Ishikawa (cell line): ENCODE measurements at regions not wholly inside any gene's neighbourhood (a gene's known extent, or its start where the extent isn't known, plus 50 kb on each side); places are given as distances from the start of the nearest gene placed in this dataset.
A peak's percentile ranks its signal among the peaks of the same experiment; 100 is the strongest.

Experiments used
- CEBPB ChIP-seq: IDR thresholded peaks from 2 replicates; pipeline ENCODE4 v1.6.1; 2012
- CREB1 ChIP-seq: IDR thresholded peaks from 2 replicates; pipeline ENCODE4 v1.6.1; 2012; ENCODE audit warnings: low read depth
- EGR1 ChIP-seq: IDR thresholded peaks from 2 replicates; pipeline ENCODE4 v1.6.1; 2012
- EP300 ChIP-seq: IDR thresholded peaks from 2 replicates; pipeline ENCODE4 v1.6.1; 2012; ENCODE audit warnings: borderline replicate concordance
- FOXM1 ChIP-seq: IDR thresholded peaks from 2 replicates; pipeline ENCODE4 v1.6.1; 2012; ENCODE audit warnings: low read depth, borderline replicate concordance
- NFIC ChIP-seq: IDR thresholded peaks from 2 replicates; pipeline ENCODE4 v1.6.1; 2012
- RAD21 ChIP-seq: IDR thresholded peaks from 2 replicates; pipeline ENCODE4 v1.6.1; 2012; ENCODE audit warnings: low read depth
- TAF1 ChIP-seq: IDR thresholded peaks from 2 replicates; pipeline ENCODE4 v1.6.1; 2012; ENCODE audit warnings: low read depth, mild to moderate bottlenecking
- TCF12 ChIP-seq: IDR thresholded peaks from 2 replicates; pipeline ENCODE4 v1.6.1; 2012; ENCODE audit warnings: low read depth
- TEAD4 ChIP-seq: IDR thresholded peaks from 2 replicates; pipeline ENCODE4 v1.6.1; 2012
- YY1 ChIP-seq: IDR thresholded peaks from 2 replicates; pipeline ENCODE4 v1.6.1; 2012; ENCODE audit warnings: low read depth
- ZBTB7A ChIP-seq: IDR thresholded peaks from 2 replicates; pipeline ENCODE4 v1.6.1; 2012; ENCODE audit warnings: low read depth
- TF ChIP-seq, protein P1 (sequence below): IDR thresholded peaks from 2 replicates; pipeline ENCODE4 v1.6.1; 2012
- TF ChIP-seq, protein P2 (sequence below): IDR thresholded peaks from 2 replicates; pipeline ENCODE4 v1.6.1; 2012
- TF ChIP-seq, protein P3 (sequence below): IDR thresholded peaks from 2 replicates; pipeline ENCODE4 v1.6.1; 2012; ENCODE audit warnings: low read depth, mild to moderate bottlenecking

DNA sequence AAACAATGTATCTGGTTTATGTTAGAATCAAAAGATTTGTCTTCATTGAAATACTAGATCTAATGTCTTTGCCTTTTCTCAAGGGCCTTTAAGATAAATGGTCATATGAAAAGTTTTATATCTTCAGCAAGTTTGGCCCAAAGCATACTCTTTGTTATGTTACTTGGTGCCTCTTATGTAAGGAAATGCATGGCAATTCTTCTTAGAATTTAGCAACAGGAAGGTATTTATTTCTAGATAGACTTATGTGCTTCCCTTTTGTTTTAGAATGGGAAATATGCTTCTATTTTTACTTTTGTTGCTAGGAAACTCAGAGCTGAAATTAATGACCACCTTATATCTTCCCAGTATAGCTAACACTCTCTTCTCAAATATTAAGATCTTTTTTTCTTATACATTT is 117.4 kb upstream of the DLX2 start:
- TF ChIP-seq RAD21, result no peak
- no peak for TF ChIP-seq NFIC
- TF ChIP-seq TCF12, result no peak
- no peak for TF ChIP-seq YY1
- TF ChIP-seq, protein P1, sequence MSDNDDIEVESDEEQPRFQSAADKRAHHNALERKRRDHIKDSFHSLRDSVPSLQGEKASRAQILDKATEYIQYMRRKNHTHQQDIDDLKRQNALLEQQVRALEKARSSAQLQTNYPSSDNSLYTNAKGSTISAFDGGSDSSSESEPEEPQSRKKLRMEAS, result no peak
- no peak for TF ChIP-seq CEBPB
- no peak for TF ChIP-seq FOXM1
- TF ChIP-seq EGR1, result no peak
- TF ChIP-seq EP300, result no peak
- no peak for TF ChIP-seq TEAD4
- TF ChIP-seq TAF1, result no peak
- TF ChIP-seq, protein P2, sequence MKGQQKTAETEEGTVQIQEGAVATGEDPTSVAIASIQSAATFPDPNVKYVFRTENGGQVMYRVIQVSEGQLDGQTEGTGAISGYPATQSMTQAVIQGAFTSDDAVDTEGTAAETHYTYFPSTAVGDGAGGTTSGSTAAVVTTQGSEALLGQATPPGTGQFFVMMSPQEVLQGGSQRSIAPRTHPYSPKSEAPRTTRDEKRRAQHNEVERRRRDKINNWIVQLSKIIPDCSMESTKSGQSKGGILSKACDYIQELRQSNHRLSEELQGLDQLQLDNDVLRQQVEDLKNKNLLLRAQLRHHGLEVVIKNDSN, result no peak
- TF ChIP-seq CREB1, result no peak

DNA sequence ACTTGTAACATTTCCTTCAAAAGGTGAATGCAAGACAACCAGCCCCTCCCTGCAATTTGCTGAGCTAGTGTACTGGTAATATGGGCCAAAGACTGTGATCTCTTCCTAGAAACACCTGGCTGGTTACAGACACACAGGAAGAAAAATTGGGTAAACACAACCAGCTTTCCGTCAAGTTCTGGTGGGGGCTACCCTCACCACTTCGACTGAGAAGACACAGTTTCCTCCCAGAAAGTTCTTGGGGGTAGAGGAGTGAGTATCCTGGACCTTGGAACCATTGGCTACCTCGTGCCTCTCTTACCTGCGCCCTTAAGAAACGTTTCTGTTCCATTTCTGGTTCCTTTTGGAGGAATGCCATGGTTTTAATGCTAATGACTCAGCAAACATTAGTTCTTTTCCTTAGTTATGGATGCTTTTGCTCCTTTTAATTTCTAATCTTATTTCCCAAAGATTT is 120.9 kb upstream of the DLX2 start:
- TF ChIP-seq CREB1 (no peak), YY1 (no peak)

DNA sequence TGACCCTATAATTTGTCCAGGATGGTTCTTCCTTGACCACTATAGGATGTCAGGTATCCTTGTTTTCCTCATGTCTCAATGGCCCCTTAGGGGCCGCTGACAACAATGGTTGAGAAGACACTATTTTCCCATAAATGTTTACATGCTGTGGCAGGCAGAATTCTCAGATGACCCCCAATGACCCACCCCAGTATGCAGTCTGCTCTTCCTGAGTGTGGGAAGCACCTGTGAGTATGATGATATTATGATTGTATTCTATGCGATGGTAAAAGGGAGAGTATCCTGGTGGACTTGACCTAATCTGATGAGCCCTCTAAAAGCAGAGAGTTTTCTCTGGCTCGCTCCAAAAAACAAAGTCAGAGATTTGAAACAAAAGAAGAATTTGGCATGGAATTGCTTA is 123.1 kb upstream of the DLX2 start:
- TF ChIP-seq, protein P1, result no peak
- TF ChIP-seq TCF12 (no peak), YY1 (no peak), EP300 (no peak), TAF1 (no peak), CEBPB (no peak), ZBTB7A (no peak), FOXM1 (no peak), TEAD4 (no peak), EGR1 (no peak)
- TF ChIP-seq, protein P2, result no peak

DNA sequence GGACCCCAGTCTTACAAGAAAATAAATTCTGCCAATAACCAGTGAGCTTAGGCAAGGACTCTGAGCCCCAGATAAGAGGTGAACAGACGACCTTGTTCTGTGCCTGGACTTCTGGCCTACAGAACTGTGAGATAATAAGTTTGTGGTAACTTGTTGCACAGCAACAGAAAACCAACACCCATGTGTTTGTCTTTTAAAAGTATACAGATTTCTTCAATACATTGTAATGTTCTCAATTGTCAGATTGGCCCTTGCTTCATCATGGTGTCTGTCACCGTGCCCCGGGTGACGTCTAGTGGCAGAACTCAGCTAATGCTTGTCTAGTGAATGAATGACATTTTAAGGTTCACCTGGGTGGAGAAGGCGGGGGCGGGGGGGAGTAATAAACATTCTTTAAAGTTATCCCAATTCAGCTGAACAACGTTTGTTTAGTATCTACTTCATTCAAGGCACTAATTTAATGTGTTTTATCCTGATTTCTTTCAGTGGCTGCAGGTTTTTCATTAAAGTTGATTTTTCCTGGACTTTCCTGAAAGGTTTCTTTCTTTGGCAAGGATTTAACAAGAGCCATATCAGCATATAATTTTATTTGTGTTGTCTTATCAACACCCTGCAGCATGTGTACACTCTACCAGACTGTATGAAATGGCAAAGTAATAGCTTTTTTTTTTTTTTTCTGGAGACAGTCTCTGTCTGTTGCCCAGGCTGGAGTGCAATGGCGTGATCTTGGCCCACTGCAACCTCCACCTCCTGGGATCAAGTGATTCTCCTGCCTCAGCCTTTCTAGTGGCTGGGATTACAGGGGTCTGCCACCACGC is 123.8 kb upstream of the DLX2 start:
- TF ChIP-seq, protein P3, sequence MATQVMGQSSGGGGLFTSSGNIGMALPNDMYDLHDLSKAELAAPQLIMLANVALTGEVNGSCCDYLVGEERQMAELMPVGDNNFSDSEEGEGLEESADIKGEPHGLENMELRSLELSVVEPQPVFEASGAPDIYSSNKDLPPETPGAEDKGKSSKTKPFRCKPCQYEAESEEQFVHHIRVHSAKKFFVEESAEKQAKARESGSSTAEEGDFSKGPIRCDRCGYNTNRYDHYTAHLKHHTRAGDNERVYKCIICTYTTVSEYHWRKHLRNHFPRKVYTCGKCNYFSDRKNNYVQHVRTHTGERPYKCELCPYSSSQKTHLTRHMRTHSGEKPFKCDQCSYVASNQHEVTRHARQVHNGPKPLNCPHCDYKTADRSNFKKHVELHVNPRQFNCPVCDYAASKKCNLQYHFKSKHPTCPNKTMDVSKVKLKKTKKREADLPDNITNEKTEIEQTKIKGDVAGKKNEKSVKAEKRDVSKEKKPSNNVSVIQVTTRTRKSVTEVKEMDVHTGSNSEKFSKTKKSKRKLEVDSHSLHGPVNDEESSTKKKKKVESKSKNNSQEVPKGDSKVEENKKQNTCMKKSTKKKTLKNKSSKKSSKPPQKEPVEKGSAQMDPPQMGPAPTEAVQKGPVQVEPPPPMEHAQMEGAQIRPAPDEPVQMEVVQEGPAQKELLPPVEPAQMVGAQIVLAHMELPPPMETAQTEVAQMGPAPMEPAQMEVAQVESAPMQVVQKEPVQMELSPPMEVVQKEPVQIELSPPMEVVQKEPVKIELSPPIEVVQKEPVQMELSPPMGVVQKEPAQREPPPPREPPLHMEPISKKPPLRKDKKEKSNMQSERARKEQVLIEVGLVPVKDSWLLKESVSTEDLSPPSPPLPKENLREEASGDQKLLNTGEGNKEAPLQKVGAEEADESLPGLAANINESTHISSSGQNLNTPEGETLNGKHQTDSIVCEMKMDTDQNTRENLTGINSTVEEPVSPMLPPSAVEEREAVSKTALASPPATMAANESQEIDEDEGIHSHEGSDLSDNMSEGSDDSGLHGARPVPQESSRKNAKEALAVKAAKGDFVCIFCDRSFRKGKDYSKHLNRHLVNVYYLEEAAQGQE, result no peak
- TF ChIP-seq RAD21, result peak; percentile 13; the same call in 1 of the 2 replicates

DNA sequence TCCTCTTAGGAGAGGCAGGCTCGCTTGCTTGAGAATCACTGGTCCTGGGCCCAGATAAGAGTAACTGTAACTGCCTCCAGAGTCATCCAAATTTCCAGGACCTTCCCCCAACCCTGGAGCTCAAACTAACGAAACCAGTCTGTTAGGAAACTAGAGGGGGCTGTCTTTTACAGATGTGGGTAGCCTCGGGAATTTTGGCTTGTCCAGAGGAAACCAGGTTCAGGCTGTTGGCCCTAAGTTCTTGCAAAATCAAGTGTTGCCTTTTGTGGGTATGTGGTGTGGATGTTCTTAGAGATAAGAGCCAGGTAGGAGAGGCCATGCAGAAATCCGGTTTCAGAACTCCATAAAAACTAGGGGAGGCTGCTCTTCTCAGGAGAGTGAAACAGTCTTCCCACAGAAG is 125.0 kb upstream of the DLX2 start:
- TF ChIP-seq CEBPB (no peak), TEAD4 (no peak), NFIC (no peak), EGR1 (no peak), ZBTB7A (no peak)
- TF ChIP-seq, protein P1, result no peak
- TF ChIP-seq, protein P3, result no peak

DNA sequence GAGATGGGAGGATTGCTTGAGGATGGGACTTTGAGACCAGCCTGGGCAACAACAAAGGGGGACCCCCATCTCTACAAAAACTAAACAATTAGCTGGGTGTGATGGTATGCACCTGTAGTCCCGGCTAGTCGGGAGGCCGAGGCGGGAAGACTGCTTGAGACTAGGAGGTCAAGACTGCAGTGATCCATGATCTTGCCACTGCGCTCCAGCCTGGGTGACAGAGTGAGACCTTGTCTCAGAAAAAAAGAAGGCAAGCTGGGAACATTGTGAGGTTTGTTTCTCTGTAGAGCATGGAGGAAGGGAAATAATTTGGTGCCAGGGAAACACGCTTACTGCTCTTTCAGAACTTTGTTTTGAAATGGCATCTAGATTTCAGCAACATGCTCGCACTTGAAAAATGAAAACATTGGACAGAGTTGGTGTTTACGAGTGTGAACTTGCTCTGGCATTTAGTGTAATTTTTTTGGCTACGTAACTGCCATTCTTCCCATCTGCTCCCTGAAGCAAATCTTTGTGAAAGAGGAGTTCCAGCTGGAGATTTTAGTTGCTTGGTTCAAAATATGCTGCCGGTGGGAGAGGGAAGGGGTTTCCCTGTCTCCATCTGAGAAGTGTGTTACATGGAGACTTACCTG is 125.6 kb upstream of the DLX2 start:
- TF ChIP-seq, protein P2, result no peak
- TF ChIP-seq RAD21, result no peak
- TF ChIP-seq TEAD4, result no peak
- TF ChIP-seq, protein P1, result no peak
- no peak for TF ChIP-seq TCF12
- no peak for TF ChIP-seq NFIC
- TF ChIP-seq CREB1, result no peak
- TF ChIP-seq, protein P3, result no peak
- TF ChIP-seq ZBTB7A, result no peak
- no peak for TF ChIP-seq EP300
